ENCODE measurements at regions not wholly inside any gene's neighbourhood (a gene's known extent, or its start where the extent isn't known, plus 50 kb on each side); places are given as distances from the start of the nearest gene placed in this dataset.

GRCh38 chr5:155193483-155194107, 180.0 kb downstream of the KIF4B start (continued):
- TF ChIP-seq ZNF423 (CRISPR knock-in tag; IDR thresholded peaks at IDR 0.05) (no peak), ZNF416 (CRISPR knock-in tag; IDR thresholded peaks at IDR 0.05) (no peak)
- TF ChIP-seq, protein P1, sequence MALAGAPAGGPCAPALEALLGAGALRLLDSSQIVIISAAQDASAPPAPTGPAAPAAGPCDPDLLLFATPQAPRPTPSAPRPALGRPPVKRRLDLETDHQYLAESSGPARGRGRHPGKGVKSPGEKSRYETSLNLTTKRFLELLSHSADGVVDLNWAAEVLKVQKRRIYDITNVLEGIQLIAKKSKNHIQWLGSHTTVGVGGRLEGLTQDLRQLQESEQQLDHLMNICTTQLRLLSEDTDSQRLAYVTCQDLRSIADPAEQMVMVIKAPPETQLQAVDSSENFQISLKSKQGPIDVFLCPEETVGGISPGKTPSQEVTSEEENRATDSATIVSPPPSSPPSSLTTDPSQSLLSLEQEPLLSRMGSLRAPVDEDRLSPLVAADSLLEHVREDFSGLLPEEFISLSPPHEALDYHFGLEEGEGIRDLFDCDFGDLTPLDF (CRISPR knock-in tag; IDR thresholded peaks at IDR 0.05), result no peak
- TF ChIP-seq, protein P2, sequence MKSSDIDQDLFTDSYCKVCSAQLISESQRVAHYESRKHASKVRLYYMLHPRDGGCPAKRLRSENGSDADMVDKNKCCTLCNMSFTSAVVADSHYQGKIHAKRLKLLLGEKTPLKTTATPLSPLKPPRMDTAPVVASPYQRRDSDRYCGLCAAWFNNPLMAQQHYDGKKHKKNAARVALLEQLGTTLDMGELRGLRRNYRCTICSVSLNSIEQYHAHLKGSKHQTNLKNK (CRISPR knock-in tag; IDR thresholded peaks at IDR 0.05), result no peak

GRCh38 chr5:155200608-155201007, 187.1 kb downstream of the KIF4B start:
- Mint-ChIP-seq H3K9me3 (peaks cover 54% of the 10 kb centered on the region), H3K4me3 (no peak overlapping the region), H3K4me1 (no peaks in the 10 kb centered on the region), H3K27ac (no peak overlapping the region), H3K36me3 (peaks cover 19% of the 10 kb centered on the region), H3K27me3 (ENCODE audit: low read depth) (no peaks in the 10 kb centered on the region)
- no peak for ATAC-seq
- no peak for DNase-seq (ENCODE audit: low spot score)
- TF ChIP-seq ATF6 (CRISPR knock-in tag; IDR thresholded peaks at IDR 0.05), result no peak
- no peak for TF ChIP-seq MXD4 (CRISPR knock-in tag; IDR thresholded peaks at IDR 0.05; ENCODE audit: borderline replicate concordance)
- TF ChIP-seq TCF7 (CRISPR knock-in tag; IDR thresholded peaks at IDR 0.05; ENCODE audit: low read depth), result no peak
- TF ChIP-seq ATF1 (CRISPR knock-in tag; IDR thresholded peaks at IDR 0.05), result no peak
- no peak for TF ChIP-seq NR1H2 (CRISPR knock-in tag; IDR thresholded peaks at IDR 0.05)
- TF ChIP-seq CREM (CRISPR knock-in tag; IDR thresholded peaks at IDR 0.05), result no peak
- TF ChIP-seq IRF1 (CRISPR knock-in tag; IDR thresholded peaks at IDR 0.05), result no peak
- no peak for TF ChIP-seq TEAD4 (CRISPR knock-in tag; IDR thresholded peaks at IDR 0.05)
- no peak for TF ChIP-seq SP1 (CRISPR knock-in tag; conservative IDR thresholded peaks at IDR 0.05)
- ChIA-PET CTCF (no interaction called here), POLR2A (no interaction called here)

- H3K4me3 Mint-ChIP-seq, result no peak overlapping the region
- CTCF ChIA-PET, result no interaction called here
- ATAC-seq, result 0 out of 2 replicates have a peak, but pooled peaks have one; percentile 24
- peaks cover 5% of the 10 kb centered on the region for H3K36me3 Mint-ChIP-seq
- H3K27me3 Mint-ChIP-seq (ENCODE audit: low read depth), result no peaks in the 10 kb centered on the region
- H3K9me3 Mint-ChIP-seq, result peaks cover 9% of the 10 kb centered on the region
- H3K4me1 Mint-ChIP-seq, result peaks cover 23% of the 10 kb centered on the region
- peak overlapping the region; percentile 7; the same call in 1 of the 2 replicates for H3K27ac Mint-ChIP-seq
- POLR2A ChIA-PET, result no interaction called here
- no peak for DNase-seq (ENCODE audit: low spot score)
- TF ChIP-seq ZNF671 (CRISPR knock-in tag; IDR thresholded peaks at IDR 0.05) (no peak), ATF3 (CRISPR knock-in tag; conservative IDR thresholded peaks at IDR 0.05) (no peak)
Measured at GRCh38 chr5:155211764-155212163, 198.2 kb downstream of the KIF4B start.

DNA sequence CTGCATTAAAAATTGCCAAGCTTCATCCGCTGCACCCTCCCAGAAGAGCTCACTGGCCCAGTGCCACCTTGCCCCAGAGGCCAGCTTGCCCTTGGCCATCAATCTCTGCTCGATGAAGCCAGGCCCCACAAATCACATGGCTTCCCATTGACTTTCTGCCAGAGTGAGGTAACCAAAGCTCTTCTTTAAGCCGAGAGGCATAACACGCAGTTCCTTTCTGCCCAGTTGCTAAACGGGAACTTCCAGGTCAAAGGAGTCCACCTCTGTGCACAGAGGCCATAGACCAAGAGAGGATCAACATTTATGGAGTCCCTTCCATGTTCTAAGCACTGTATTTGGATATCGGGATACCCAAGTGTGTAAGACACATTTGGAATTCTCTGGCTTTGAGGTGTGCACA, 208.8 kb downstream of the KIF4B start:
- ChIA-PET POLR2A (no interaction called here), CTCF (no interaction called here)
- TF ChIP-seq TEAD4 (CRISPR knock-in tag; IDR thresholded peaks at IDR 0.05) (no peak), FOXJ3 (CRISPR knock-in tag; IDR thresholded peaks at IDR 0.05; ENCODE audit: borderline replicate concordance) (no peak), NR1H2 (CRISPR knock-in tag; IDR thresholded peaks at IDR 0.05) (no peak)
- TF ChIP-seq, protein P3, sequence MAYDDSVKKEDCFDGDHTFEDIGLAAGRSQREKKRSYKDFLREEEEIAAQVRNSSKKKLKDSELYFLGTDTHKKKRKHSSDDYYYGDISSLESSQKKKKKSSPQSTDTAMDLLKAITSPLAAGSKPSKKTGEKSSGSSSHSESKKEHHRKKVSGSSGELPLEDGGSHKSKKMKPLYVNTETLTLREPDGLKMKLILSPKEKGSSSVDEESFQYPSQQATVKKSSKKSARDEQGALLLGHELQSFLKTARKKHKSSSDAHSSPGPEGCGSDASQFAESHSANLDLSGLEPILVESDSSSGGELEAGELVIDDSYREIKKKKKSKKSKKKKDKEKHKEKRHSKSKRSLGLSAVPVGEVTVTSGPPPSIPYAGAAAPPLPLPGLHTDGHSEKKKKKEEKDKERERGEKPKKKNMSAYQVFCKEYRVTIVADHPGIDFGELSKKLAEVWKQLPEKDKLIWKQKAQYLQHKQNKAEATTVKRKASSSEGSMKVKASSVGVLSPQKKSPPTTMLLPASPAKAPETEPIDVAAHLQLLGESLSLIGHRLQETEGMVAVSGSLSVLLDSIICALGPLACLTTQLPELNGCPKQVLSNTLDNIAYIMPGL (CRISPR knock-in tag; IDR thresholded peaks at IDR 0.05), result no peak
- TF ChIP-seq, protein P1 (CRISPR knock-in tag; IDR thresholded peaks at IDR 0.05), result no peak
- DNase-seq (ENCODE audit: low spot score), result no peak
- H3K27me3 Mint-ChIP-seq (ENCODE audit: low read depth), result no peaks in the 10 kb centered on the region
- peaks cover 5% of the 10 kb centered on the region for H3K36me3 Mint-ChIP-seq
- ATAC-seq, result no peak
- H3K4me1 Mint-ChIP-seq, result no peaks in the 10 kb centered on the region
- H3K27ac Mint-ChIP-seq, result no peak overlapping the region
- H3K9me3 Mint-ChIP-seq, result peaks cover 15% of the 10 kb centered on the region
- H3K4me3 Mint-ChIP-seq, result no peak overlapping the region
